Umbilical cord (tissue), 1 donor: ENCODE measurements at regions not wholly inside any gene's neighbourhood (a gene's known extent, or its start where the extent isn't known, plus 50 kb on each side); places are given as distances from the start of the nearest gene placed in this dataset.

Experiments used
- DNase-seq: peaks from one replicate; pipeline ENCODE4 v3.0.0-alpha.2; 2015; ENCODE audit warnings: low spot score

- DNase-seq: no peak
These were observed 63.9 kb upstream of the HAAO start for GRCh38 chr2:42856106-42856860.

GRCh38 chr2:42855221-42855970 lies 63.0 kb upstream of the HAAO start:
- DNase-seq: no peak

- DNase-seq: peak; percentile 78
These were observed 61.9 kb upstream of the HAAO start for GRCh38 chr2:42854207-42854818.

GRCh38 chr2:42853549-42854206 lies 61.3 kb upstream of the HAAO start:
- no peak for DNase-seq

GRCh38 chr2:42852798-42853197 lies 60.4 kb upstream of the HAAO start:
- no peak for DNase-seq

GRCh38 chr2:42851740-42852250 lies 59.4 kb upstream of the HAAO start:
- DNase-seq: no peak

- no peak for DNase-seq
These were observed 58.8 kb upstream of the HAAO start for GRCh38 chr2:42851186-42851585.

- no peak for DNase-seq
These were observed 57.8 kb upstream of the HAAO start for GRCh38 chr2:42850016-42850805.

GRCh38 chr2:42849311-42849710 lies 56.9 kb upstream of the HAAO start:
- no peak for DNase-seq

- DNase-seq: no peak
These were observed 56.4 kb upstream of the HAAO start for GRCh38 chr2:42848726-42849290.

- no peak for DNase-seq
These were observed 55.9 kb upstream of the HAAO start for GRCh38 chr2:42848265-42848664.

GRCh38 chr2:42847596-42848151 lies 55.3 kb upstream of the HAAO start:
- DNase-seq: no peak

- no peak for DNase-seq
These were observed 54.7 kb upstream of the HAAO start for GRCh38 chr2:42846932-42847595.

GRCh38 chr2:42846026-42846425 lies 53.6 kb upstream of the HAAO start:
- DNase-seq: no peak

GRCh38 chr2:42844901-42845821 lies 52.8 kb upstream of the HAAO start:
- peak; percentile 57 for DNase-seq

- DNase-seq: no peak
These were observed 52.0 kb upstream of the HAAO start for GRCh38 chr2:42844366-42844765.

GRCh38 chr2:42843611-42844010 lies 51.2 kb upstream of the HAAO start:
- DNase-seq: no peak

GRCh38 chr2:42843131-42843530 lies 50.7 kb upstream of the HAAO start:
- no peak for DNase-seq

GRCh38 chr2:42842466-42842865 lies 50.1 kb upstream of the HAAO start:
- peak; percentile 74 for DNase-seq
